ENCODE measurements at regions not wholly inside any gene's neighbourhood (a gene's known extent, or its start where the extent isn't known, plus 50 kb on each side); places are given as distances from the start of the nearest gene placed in this dataset.

DNA sequence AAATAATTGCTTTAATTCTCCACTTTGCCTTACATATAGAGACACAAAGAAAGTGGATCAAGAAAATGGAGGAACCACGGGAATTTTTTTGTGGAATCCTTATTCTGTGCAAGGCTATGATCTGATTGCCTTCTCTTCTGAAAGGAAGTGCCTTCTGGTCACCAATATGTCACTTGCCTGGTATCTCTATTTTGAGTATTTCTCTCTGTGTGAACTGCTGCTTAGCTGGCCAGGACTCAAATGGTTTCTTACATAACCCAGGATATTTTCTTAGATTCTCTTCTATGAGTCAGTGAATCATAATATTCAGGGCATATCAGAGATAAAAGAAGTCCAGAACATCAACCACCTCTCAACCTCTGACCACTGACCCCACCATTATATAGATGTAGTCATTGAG lies 156.1 kb downstream of the DIO2 start:
- TF ChIP-seq EZH2phosphoT487 (IDR thresholded peaks at IDR 0.05; ENCODE audit: unreplicated experiment) (no peak), EZH2 (IDR thresholded peaks at IDR 0.05; ENCODE audit: low read depth, unreplicated experiment) (no peak), JUNB (IDR thresholded peaks at IDR 0.05; ENCODE audit: unreplicated experiment) (no peak), POLR2AphosphoS5 (IDR thresholded peaks at IDR 0.05; ENCODE audit: low read depth) (no peak), REST (IDR thresholded peaks at IDR 0.05; ENCODE audit: unreplicated experiment) (no peak), ZNF114 (CRISPR knock-in tag; IDR thresholded peaks at IDR 0.05) (no peak), CREB1 (CRISPR knock-in tag; IDR thresholded peaks at IDR 0.05; ENCODE audit: low read depth) (no peak), ZNF331 (CRISPR knock-in tag; IDR thresholded peaks at IDR 0.05; ENCODE audit: low read depth) (no peak), STAT1 (IDR thresholded peaks at IDR 0.05; ENCODE audit: unreplicated experiment) (no peak), NANOG (IDR thresholded peaks at IDR 0.05; ENCODE audit: borderline replicate concordance) (no peak)
- TF ChIP-seq, protein P1, sequence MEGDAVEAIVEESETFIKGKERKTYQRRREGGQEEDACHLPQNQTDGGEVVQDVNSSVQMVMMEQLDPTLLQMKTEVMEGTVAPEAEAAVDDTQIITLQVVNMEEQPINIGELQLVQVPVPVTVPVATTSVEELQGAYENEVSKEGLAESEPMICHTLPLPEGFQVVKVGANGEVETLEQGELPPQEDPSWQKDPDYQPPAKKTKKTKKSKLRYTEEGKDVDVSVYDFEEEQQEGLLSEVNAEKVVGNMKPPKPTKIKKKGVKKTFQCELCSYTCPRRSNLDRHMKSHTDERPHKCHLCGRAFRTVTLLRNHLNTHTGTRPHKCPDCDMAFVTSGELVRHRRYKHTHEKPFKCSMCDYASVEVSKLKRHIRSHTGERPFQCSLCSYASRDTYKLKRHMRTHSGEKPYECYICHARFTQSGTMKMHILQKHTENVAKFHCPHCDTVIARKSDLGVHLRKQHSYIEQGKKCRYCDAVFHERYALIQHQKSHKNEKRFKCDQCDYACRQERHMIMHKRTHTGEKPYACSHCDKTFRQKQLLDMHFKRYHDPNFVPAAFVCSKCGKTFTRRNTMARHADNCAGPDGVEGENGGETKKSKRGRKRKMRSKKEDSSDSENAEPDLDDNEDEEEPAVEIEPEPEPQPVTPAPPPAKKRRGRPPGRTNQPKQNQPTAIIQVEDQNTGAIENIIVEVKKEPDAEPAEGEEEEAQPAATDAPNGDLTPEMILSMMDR (conservative IDR thresholded peaks at IDR 0.05; ENCODE audit: low read depth in 2 of 2): no peak
- TF ChIP-seq, protein P2, sequence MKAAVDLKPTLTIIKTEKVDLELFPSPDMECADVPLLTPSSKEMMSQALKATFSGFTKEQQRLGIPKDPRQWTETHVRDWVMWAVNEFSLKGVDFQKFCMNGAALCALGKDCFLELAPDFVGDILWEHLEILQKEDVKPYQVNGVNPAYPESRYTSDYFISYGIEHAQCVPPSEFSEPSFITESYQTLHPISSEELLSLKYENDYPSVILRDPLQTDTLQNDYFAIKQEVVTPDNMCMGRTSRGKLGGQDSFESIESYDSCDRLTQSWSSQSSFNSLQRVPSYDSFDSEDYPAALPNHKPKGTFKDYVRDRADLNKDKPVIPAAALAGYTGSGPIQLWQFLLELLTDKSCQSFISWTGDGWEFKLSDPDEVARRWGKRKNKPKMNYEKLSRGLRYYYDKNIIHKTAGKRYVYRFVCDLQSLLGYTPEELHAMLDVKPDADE (IDR thresholded peaks at IDR 0.05): no peak
- TF ChIP-seq, protein P3, sequence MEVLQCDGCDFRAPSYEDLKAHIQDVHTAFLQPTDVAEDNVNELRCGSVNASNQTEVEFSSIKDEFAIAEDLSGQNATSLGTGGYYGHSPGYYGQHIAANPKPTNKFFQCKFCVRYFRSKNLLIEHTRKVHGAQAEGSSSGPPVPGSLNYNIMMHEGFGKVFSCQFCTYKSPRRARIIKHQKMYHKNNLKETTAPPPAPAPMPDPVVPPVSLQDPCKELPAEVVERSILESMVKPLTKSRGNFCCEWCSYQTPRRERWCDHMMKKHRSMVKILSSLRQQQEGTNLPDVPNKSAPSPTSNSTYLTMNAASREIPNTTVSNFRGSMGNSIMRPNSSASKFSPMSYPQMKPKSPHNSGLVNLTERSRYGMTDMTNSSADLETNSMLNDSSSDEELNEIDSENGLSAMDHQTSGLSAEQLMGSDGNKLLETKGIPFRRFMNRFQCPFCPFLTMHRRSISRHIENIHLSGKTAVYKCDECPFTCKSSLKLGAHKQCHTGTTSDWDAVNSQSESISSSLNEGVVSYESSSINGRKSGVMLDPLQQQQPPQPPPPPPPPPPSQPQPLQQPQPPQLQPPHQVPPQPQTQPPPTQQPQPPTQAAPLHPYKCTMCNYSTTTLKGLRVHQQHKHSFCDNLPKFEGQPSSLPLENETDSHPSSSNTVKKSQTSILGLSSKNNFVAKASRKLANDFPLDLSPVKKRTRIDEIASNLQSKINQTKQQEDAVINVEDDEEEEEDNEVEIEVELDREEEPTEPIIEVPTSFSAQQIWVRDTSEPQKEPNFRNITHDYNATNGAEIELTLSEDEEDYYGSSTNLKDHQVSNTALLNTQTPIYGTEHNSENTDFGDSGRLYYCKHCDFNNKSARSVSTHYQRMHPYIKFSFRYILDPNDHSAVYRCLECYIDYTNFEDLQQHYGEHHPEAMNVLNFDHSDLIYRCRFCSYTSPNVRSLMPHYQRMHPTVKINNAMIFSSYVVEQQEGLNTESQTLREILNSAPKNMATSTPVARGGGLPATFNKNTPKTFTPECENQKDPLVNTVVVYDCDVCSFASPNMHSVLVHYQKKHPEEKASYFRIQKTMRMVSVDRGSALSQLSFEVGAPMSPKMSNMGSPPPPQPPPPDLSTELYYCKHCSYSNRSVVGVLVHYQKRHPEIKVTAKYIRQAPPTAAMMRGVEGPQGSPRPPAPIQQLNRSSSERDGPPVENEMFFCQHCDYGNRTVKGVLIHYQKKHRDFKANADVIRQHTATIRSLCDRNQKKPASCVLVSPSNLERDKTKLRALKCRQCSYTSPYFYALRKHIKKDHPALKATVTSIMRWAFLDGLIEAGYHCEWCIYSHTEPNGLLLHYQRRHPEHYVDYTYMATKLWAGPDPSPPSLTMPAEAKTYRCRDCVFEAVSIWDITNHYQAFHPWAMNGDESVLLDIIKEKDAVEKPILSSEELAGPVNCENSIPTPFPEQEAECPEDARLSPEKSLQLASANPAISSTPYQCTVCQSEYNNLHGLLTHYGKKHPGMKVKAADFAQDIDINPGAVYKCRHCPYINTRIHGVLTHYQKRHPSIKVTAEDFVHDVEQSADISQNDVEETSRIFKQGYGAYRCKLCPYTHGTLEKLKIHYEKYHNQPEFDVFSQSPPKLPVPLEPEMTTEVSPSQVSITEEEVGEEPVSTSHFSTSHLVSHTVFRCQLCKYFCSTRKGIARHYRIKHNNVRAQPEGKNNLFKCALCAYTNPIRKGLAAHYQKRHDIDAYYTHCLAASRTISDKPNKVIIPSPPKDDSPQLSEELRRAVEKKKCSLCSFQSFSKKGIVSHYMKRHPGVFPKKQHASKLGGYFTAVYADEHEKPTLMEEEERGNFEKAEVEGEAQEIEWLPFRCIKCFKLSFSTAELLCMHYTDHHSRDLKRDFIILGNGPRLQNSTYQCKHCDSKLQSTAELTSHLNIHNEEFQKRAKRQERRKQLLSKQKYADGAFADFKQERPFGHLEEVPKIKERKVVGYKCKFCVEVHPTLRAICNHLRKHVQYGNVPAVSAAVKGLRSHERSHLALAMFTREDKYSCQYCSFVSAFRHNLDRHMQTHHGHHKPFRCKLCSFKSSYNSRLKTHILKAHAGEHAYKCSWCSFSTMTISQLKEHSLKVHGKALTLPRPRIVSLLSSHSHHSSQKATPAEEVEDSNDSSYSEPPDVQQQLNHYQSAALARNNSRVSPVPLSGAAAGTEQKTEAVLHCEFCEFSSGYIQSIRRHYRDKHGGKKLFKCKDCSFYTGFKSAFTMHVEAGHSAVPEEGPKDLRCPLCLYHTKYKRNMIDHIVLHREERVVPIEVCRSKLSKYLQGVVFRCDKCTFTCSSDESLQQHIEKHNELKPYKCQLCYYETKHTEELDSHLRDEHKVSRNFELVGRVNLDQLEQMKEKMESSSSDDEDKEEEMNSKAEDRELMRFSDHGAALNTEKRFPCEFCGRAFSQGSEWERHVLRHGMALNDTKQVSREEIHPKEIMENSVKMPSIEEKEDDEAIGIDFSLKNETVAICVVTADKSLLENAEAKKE (CRISPR knock-in tag; IDR thresholded peaks at IDR 0.05): no peak
